ENCODE measurements at regions not wholly inside any gene's neighbourhood (a gene's known extent, or its start where the extent isn't known, plus 50 kb on each side); places are given as distances from the start of the nearest gene placed in this dataset.
"Not testable (repeated sequence)": the region's sequence is repeated elsewhere in the genome, so short reads cannot be mapped to it uniquely, and the experiment has no call there.

GRCh38 chr10:90051474-90051873, 350.1 kb downstream of the KIF20B start:
- H3K27ac ChIP-seq (ENCODE audit: low read depth, low read length), result no peak overlapping the region
- no peaks in the 10 kb centered on the region for H3K79me2 ChIP-seq (ENCODE audit: control insufficient read depth, insufficient read depth, low read length, unreplicated experiment)
- H3K27me3 ChIP-seq (ENCODE audit: insufficient read depth, low read length), result peaks cover 16% of the 10 kb centered on the region; the same call in 1 of the 2 replicates
- H3K4me1 ChIP-seq (ENCODE audit: control insufficient read depth, insufficient read depth, low read length, unreplicated experiment), result no peaks in the 10 kb centered on the region
- no peak overlapping the region for H2AFZ ChIP-seq (ENCODE audit: low read length, unreplicated experiment)
- H3K4me3 ChIP-seq (ENCODE audit: low read depth, low read length), result no peak overlapping the region
- H3K36me3 ChIP-seq (ENCODE audit: insufficient read depth, low read length), result no peaks in the 10 kb centered on the region

- H3K4me3 ChIP-seq (ENCODE audit: low read depth, low read length), result no peak overlapping the region
- no peaks in the 10 kb centered on the region for H3K36me3 ChIP-seq (ENCODE audit: insufficient read depth, low read length)
- no peak overlapping the region for H3K27ac ChIP-seq (ENCODE audit: low read depth, low read length)
- H3K27me3 ChIP-seq (ENCODE audit: insufficient read depth, low read length), result peaks cover 20% of the 10 kb centered on the region
- no peak overlapping the region for H2AFZ ChIP-seq (ENCODE audit: low read length, unreplicated experiment)
- H3K79me2 ChIP-seq (ENCODE audit: control insufficient read depth, insufficient read depth, low read length, unreplicated experiment), result no peaks in the 10 kb centered on the region
- H3K4me1 ChIP-seq (ENCODE audit: control insufficient read depth, insufficient read depth, low read length, unreplicated experiment), result no peaks in the 10 kb centered on the region
Observed at GRCh38 chr10:90062786-90063185, 361.4 kb downstream of the KIF20B start.

- H3K27ac ChIP-seq (ENCODE audit: low read depth, low read length), result no peak overlapping the region
- H2AFZ ChIP-seq (ENCODE audit: low read length, unreplicated experiment), result no peak overlapping the region
- no peak overlapping the region for H3K4me3 ChIP-seq (ENCODE audit: low read depth, low read length)
- H3K27me3 ChIP-seq (ENCODE audit: insufficient read depth, low read length), result peaks cover 14% of the 10 kb centered on the region; the same call in 1 of the 2 replicates
- H3K79me2 ChIP-seq (ENCODE audit: control insufficient read depth, insufficient read depth, low read length, unreplicated experiment), result no peaks in the 10 kb centered on the region
- no peaks in the 10 kb centered on the region for H3K36me3 ChIP-seq (ENCODE audit: insufficient read depth, low read length)
- no peaks in the 10 kb centered on the region for H3K4me1 ChIP-seq (ENCODE audit: control insufficient read depth, insufficient read depth, low read length, unreplicated experiment)
Observed at GRCh38 chr10:90064295-90064694, 362.9 kb downstream of the KIF20B start.

GRCh38 chr10:90066435-90066834, 365.0 kb downstream of the KIF20B start:
- Histone ChIP-seq H3K4me3 (ENCODE audit: low read depth, low read length) (no peak overlapping the region), H3K27me3 (ENCODE audit: insufficient read depth, low read length) (peaks cover 3% of the 10 kb centered on the region; the same call in 1 of the 2 replicates), H3K79me2 (ENCODE audit: control insufficient read depth, insufficient read depth, low read length, unreplicated experiment) (no peaks in the 10 kb centered on the region), H2AFZ (ENCODE audit: low read length, unreplicated experiment) (no peak overlapping the region), H3K36me3 (ENCODE audit: insufficient read depth, low read length) (no peaks in the 10 kb centered on the region), H3K4me1 (ENCODE audit: control insufficient read depth, insufficient read depth, low read length, unreplicated experiment) (no peaks in the 10 kb centered on the region), H3K27ac (ENCODE audit: low read depth, low read length) (no peak overlapping the region)

- Histone ChIP-seq H2AFZ (ENCODE audit: low read length, unreplicated experiment) (no peak overlapping the region), H3K4me1 (ENCODE audit: control insufficient read depth, insufficient read depth, low read length, unreplicated experiment) (no peaks in the 10 kb centered on the region), H3K27me3 (ENCODE audit: insufficient read depth, low read length) (no peaks in the 10 kb centered on the region), H3K79me2 (ENCODE audit: control insufficient read depth, insufficient read depth, low read length, unreplicated experiment) (no peaks in the 10 kb centered on the region), H3K4me3 (ENCODE audit: low read depth, low read length) (no peak overlapping the region), H3K27ac (ENCODE audit: low read depth, low read length) (no peak overlapping the region), H3K36me3 (ENCODE audit: insufficient read depth, low read length) (no peaks in the 10 kb centered on the region)
Observed at GRCh38 chr10:90075995-90076394, 374.6 kb downstream of the KIF20B start.

- Histone ChIP-seq H3K36me3 (ENCODE audit: insufficient read depth, low read length) (no peaks in the 10 kb centered on the region), H3K4me3 (ENCODE audit: low read depth, low read length) (no peak overlapping the region), H2AFZ (ENCODE audit: low read length, unreplicated experiment) (no peak overlapping the region), H3K27me3 (ENCODE audit: insufficient read depth, low read length) (no peaks in the 10 kb centered on the region), H3K27ac (ENCODE audit: low read depth, low read length) (no peak overlapping the region), H3K79me2 (ENCODE audit: control insufficient read depth, insufficient read depth, low read length, unreplicated experiment) (no peaks in the 10 kb centered on the region), H3K4me1 (ENCODE audit: control insufficient read depth, insufficient read depth, low read length, unreplicated experiment) (no peaks in the 10 kb centered on the region)
Observed at GRCh38 chr10:90079819-90080218, 378.4 kb downstream of the KIF20B start.

- Histone ChIP-seq H3K4me3 (ENCODE audit: low read depth, low read length) (peak overlapping the region; percentile 8; the same call in 1 of the 2 replicates), H3K27ac (ENCODE audit: low read depth, low read length) (peak overlapping the region; percentile 64), H2AFZ (ENCODE audit: low read length, unreplicated experiment) (peak overlapping the region; percentile 50), H3K4me1 (ENCODE audit: control insufficient read depth, insufficient read depth, low read length, unreplicated experiment) (peaks cover 15% of the 10 kb centered on the region)
- H3K36me3 ChIP-seq (ENCODE audit: insufficient read depth, low read length); H3K79me2 ChIP-seq (ENCODE audit: control insufficient read depth, insufficient read depth, low read length, unreplicated experiment); H3K27me3 ChIP-seq (ENCODE audit: insufficient read depth, low read length): not testable (repeated sequence)
Observed at GRCh38 chr10:90086606-90087190, 385.3 kb downstream of the KIF20B start.

GRCh38 chr10:90087197-90088023, 386.0 kb downstream of the KIF20B start:
- Histone ChIP-seq H2AFZ (ENCODE audit: low read length, unreplicated experiment) (peak overlapping the region; percentile 50), H3K27ac (ENCODE audit: low read depth, low read length) (peak overlapping the region; percentile 64), H3K4me3 (ENCODE audit: low read depth, low read length) (no peak overlapping the region), H3K79me2 (ENCODE audit: control insufficient read depth, insufficient read depth, low read length, unreplicated experiment) (no peaks in the 10 kb centered on the region), H3K4me1 (ENCODE audit: control insufficient read depth, insufficient read depth, low read length, unreplicated experiment) (peaks cover 15% of the 10 kb centered on the region), H3K27me3 (ENCODE audit: insufficient read depth, low read length) (no peaks in the 10 kb centered on the region), H3K36me3 (ENCODE audit: insufficient read depth, low read length) (no peaks in the 10 kb centered on the region)

- H3K4me3 ChIP-seq (ENCODE audit: low read depth, low read length), result no peak overlapping the region
- H3K27ac ChIP-seq (ENCODE audit: low read depth, low read length), result no peak overlapping the region
Observed at GRCh38 chr10:90088024-90088317, 386.6 kb downstream of the KIF20B start.

GRCh38 chr10:90089719-90090118, 388.3 kb downstream of the KIF20B start:
- Histone ChIP-seq H3K27ac (ENCODE audit: low read depth, low read length) (no peak overlapping the region), H3K36me3 (ENCODE audit: insufficient read depth, low read length) (no peaks in the 10 kb centered on the region), H3K27me3 (ENCODE audit: insufficient read depth, low read length) (no peaks in the 10 kb centered on the region), H3K4me3 (ENCODE audit: low read depth, low read length) (no peak overlapping the region), H2AFZ (ENCODE audit: low read length, unreplicated experiment) (no peak overlapping the region), H3K4me1 (ENCODE audit: control insufficient read depth, insufficient read depth, low read length, unreplicated experiment) (peaks cover 15% of the 10 kb centered on the region), H3K79me2 (ENCODE audit: control insufficient read depth, insufficient read depth, low read length, unreplicated experiment) (no peaks in the 10 kb centered on the region)

More at GRCh38 chr10:90088024-90088317, 386.6 kb downstream of the KIF20B start:
- no peaks in the 10 kb centered on the region for H3K27me3 ChIP-seq (ENCODE audit: insufficient read depth, low read length)
- no peaks in the 10 kb centered on the region for H3K79me2 ChIP-seq (ENCODE audit: control insufficient read depth, insufficient read depth, low read length, unreplicated experiment)
- no peaks in the 10 kb centered on the region for H3K36me3 ChIP-seq (ENCODE audit: insufficient read depth, low read length)
- no peak overlapping the region for H2AFZ ChIP-seq (ENCODE audit: low read length, unreplicated experiment)
- H3K4me1 ChIP-seq (ENCODE audit: control insufficient read depth, insufficient read depth, low read length, unreplicated experiment), result peaks cover 15% of the 10 kb centered on the region

- Histone ChIP-seq H3K36me3 (ENCODE audit: insufficient read depth, low read length) (no peaks in the 10 kb centered on the region), H3K4me3 (ENCODE audit: low read depth, low read length) (no peak overlapping the region), H3K27me3 (ENCODE audit: insufficient read depth, low read length) (no peaks in the 10 kb centered on the region), H3K27ac (ENCODE audit: low read depth, low read length) (no peak overlapping the region), H3K4me1 (ENCODE audit: control insufficient read depth, insufficient read depth, low read length, unreplicated experiment) (no peaks in the 10 kb centered on the region), H3K79me2 (ENCODE audit: control insufficient read depth, insufficient read depth, low read length, unreplicated experiment) (no peaks in the 10 kb centered on the region), H2AFZ (ENCODE audit: low read length, unreplicated experiment) (no peak overlapping the region)
Observed at GRCh38 chr10:90096196-90096595, 394.8 kb downstream of the KIF20B start.

Data from ACC112 (cell line).